Stomach (tissue), 4 donors: ENCODE measurements at regions not wholly inside any gene's neighbourhood (a gene's known extent, or its start where the extent isn't known, plus 50 kb on each side); places are given as distances from the start of the nearest gene placed in this dataset.

Experiments
- POLR2A ChIP-seq, 4 donors: fragments of 450-650 bp; IDR thresholded peaks; one replicate each; pipeline ENCODE4 v1.6.1; 2016; ENCODE audit warnings: antibody characterized with exemption in 4 of 4, control low read depth in 2 of 4, mild to moderate bottlenecking in 1 of 4, moderate library complexity in 1 of 4
- POLR2AphosphoS5 ChIP-seq, 3 donors: sonication (generic); formaldehyde crosslinking; IDR thresholded peaks; one replicate each; pipeline ENCODE4 v1.6.1; 2016; ENCODE audit warnings: antibody characterized with exemption in 3 of 3
- TF ChIP-seq, protein P1 (sequence below), 7 experiments: fragments of 450-650 bp in 4 of 7; fragments of 200-600 bp in 3 of 7; sonication (generic) in 3 of 7; IDR thresholded peaks; one replicate each; pipeline ENCODE4 v1.5.1; 2016 to 2019; ENCODE audit warnings: antibody characterized with exemption in 7 of 7, control low read depth in 2 of 7, mild to moderate bottlenecking in 1 of 7

- TF ChIP-seq POLR2A (IDR thresholded peaks at IDR 0.05) (no peak), POLR2AphosphoS5 (IDR thresholded peaks at IDR 0.05) (no peak)
- TF ChIP-seq, protein P1, sequence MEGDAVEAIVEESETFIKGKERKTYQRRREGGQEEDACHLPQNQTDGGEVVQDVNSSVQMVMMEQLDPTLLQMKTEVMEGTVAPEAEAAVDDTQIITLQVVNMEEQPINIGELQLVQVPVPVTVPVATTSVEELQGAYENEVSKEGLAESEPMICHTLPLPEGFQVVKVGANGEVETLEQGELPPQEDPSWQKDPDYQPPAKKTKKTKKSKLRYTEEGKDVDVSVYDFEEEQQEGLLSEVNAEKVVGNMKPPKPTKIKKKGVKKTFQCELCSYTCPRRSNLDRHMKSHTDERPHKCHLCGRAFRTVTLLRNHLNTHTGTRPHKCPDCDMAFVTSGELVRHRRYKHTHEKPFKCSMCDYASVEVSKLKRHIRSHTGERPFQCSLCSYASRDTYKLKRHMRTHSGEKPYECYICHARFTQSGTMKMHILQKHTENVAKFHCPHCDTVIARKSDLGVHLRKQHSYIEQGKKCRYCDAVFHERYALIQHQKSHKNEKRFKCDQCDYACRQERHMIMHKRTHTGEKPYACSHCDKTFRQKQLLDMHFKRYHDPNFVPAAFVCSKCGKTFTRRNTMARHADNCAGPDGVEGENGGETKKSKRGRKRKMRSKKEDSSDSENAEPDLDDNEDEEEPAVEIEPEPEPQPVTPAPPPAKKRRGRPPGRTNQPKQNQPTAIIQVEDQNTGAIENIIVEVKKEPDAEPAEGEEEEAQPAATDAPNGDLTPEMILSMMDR (IDR thresholded peaks at IDR 0.05) = no peak
Observed at GRCh38 chr1:68955424-68955823, 458.5 kb upstream of the DEPDC1 start.
